Chondrocyte (in vitro differentiated cells): ENCODE measurements at regions not wholly inside any gene's neighbourhood (a gene's known extent, or its start where the extent isn't known, plus 50 kb on each side); places are given as distances from the start of the nearest gene placed in this dataset.

Experiments
- DNase-seq: peaks from one replicate; pipeline ENCODE4 v3.0.0; 2021; ENCODE audit warnings: mixed read lengths, low spot score
- H3K27ac Mint-ChIP-seq: one replicate; pipeline ENCODE4 v1.8.0; 2021; ENCODE audit warnings: mild to moderate bottlenecking, moderate library complexity, mixed read lengths; ENCODE audit not compliant: unreplicated experiment
- H3K27me3 Mint-ChIP-seq: 2 replicates; pipeline ENCODE4 v1.8.0; 2021; ENCODE audit warnings: low read depth, mixed read lengths
- H3K36me3 Mint-ChIP-seq: 2 replicates; pipeline ENCODE4 v1.8.0; 2021; ENCODE audit warnings: low read depth, mixed read lengths
- H3K4me1 Mint-ChIP-seq: 2 replicates; pipeline ENCODE4 v1.8.0; 2021; ENCODE audit warnings: low read depth, mild to moderate bottlenecking, mixed read lengths
- H3K4me3 Mint-ChIP-seq: one replicate; pipeline ENCODE4 v1.8.0; 2021; ENCODE audit warnings: mild to moderate bottlenecking, moderate library complexity, mixed read lengths; ENCODE audit not compliant: unreplicated experiment
- H3K9me3 Mint-ChIP-seq: 2 replicates; pipeline ENCODE4 v1.8.0; 2021; ENCODE audit warnings: low read depth, mixed read lengths
- TF ChIP-seq, protein P1 (sequence below): fragments of 200-600 bp; sonication (generic); IDR thresholded peaks from 2 replicates; pipeline ENCODE4 v1.5.0; 2021; ENCODE audit warnings: antibody characterized with exemption, mild to moderate bottlenecking, moderate library complexity

DNA sequence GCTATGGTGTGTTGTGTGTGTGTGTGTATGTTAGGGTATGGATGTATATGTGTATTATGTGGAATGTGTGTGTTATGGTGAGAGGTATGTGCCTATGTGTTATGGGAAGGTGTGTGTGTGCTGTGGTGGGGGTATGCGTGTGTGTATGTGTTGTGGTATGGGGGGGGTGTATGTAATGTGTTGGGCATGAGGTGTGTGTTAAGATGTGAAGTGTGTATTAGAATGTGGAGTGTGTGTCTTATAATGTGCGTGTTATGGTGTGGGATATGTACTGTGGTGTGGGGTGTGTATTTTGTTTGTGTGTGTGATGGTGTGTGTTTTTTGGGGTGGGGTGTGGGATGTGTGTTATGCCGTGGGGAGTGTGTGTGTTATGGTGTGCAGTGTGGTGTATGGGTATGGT lies 242.5 kb downstream of the RHOU start:
- Mint-ChIP-seq H3K4me1 (peaks cover 3% of the 10 kb centered on the region), H3K27ac (no peak overlapping the region), H3K4me3 (no peak overlapping the region), H3K9me3 (no peaks in the 10 kb centered on the region), H3K36me3 (peaks cover 1% of the 10 kb centered on the region), H3K27me3 (peaks cover 4% of the 10 kb centered on the region)
- TF ChIP-seq, protein P1, sequence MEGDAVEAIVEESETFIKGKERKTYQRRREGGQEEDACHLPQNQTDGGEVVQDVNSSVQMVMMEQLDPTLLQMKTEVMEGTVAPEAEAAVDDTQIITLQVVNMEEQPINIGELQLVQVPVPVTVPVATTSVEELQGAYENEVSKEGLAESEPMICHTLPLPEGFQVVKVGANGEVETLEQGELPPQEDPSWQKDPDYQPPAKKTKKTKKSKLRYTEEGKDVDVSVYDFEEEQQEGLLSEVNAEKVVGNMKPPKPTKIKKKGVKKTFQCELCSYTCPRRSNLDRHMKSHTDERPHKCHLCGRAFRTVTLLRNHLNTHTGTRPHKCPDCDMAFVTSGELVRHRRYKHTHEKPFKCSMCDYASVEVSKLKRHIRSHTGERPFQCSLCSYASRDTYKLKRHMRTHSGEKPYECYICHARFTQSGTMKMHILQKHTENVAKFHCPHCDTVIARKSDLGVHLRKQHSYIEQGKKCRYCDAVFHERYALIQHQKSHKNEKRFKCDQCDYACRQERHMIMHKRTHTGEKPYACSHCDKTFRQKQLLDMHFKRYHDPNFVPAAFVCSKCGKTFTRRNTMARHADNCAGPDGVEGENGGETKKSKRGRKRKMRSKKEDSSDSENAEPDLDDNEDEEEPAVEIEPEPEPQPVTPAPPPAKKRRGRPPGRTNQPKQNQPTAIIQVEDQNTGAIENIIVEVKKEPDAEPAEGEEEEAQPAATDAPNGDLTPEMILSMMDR, result no peak
- DNase-seq, result no peak

DNA sequence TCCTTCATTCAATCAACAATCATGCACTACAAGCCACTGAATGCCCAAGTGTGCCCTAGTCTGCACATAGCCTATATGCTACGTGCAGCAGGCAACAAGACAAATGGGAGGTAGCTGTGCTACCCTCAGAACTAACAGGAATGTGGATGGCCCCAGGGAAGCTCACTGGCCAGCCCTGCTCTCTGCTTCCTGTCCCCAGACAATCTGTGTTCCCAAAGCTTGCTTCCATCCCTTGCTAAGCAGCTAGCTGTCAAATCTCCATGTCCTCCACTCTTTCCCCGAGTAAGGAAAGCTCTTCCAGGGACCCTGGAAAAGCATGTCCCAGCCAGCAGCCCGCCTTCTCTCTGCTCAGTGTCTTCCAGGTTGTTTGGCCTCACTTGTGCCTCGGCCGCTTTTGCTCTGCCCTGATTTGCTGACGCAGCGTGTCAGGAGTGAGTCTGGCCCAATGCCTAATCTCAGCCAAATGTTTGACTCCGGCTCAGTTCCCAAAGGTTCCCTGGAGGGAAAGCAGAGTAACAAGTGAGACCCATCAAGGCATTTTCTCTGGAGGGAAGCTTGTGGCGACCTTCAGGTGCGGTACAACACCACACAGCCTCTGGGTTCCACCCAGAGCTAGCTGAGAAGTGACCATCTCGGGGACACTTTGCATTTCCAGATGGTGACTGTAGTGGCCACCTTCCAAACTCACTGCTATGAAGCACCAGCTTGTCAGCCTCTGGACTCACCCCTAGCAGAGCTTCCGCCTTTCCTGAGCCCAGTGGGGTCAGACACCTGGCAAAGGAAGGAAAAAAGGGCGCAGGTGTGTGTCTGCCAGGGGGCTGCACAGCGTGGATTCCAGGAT lies 243.4 kb downstream of the RHOU start:
- Mint-ChIP-seq H3K4me1 (peaks cover 3% of the 10 kb centered on the region), H3K4me3 (no peak overlapping the region), H3K27ac (no peak overlapping the region), H3K27me3 (peaks cover 4% of the 10 kb centered on the region), H3K9me3 (no peaks in the 10 kb centered on the region), H3K36me3 (peaks cover 1% of the 10 kb centered on the region)
- TF ChIP-seq, protein P1, result no peak
- DNase-seq, result no peak

DNA sequence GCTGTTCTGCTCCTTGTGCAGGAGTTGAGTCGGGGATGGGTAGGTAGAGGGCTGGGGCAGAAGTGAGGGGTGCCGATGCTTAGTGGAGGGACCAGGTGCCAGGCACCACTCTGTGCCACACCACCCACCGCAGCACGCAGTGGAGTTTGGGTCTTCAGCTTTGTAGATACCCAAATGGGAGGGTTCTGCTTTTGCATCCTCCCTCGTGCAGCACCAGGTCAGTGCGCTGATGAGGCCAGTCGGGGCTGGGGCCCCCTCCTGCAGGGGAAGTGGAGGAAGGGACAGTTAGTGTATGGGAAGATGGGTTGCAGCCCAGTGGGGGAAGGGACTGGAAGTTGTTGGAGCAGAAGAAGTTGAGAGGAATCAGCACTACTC lies 244.0 kb downstream of the RHOU start:
- no peaks in the 10 kb centered on the region for H3K9me3 Mint-ChIP-seq
- H3K4me3 Mint-ChIP-seq, result no peak overlapping the region
- peaks cover 3% of the 10 kb centered on the region for H3K4me1 Mint-ChIP-seq
- peaks cover 4% of the 10 kb centered on the region for H3K27me3 Mint-ChIP-seq
- no peak for DNase-seq
- TF ChIP-seq, protein P1, result no peak
- H3K27ac Mint-ChIP-seq, result no peak overlapping the region
- H3K36me3 Mint-ChIP-seq, result peaks cover 1% of the 10 kb centered on the region

DNA sequence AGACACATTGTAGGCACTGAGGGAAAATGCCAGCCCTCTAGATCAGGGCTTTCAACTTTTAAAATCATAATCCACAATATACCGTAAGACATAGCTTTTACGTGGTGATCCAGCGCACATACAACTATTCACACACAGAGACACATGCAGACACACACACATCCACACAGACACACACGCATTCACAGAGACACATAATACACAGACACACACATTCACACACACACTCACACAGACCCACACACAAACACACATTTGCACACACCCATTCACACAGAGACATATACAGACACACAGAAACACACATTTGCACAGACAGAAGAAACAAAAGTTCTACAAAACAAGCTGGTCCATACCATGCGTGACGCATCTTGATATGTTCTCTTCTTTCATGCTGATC lies 244.5 kb downstream of the RHOU start:
- peaks cover 1% of the 10 kb centered on the region for H3K36me3 Mint-ChIP-seq
- TF ChIP-seq, protein P1, result no peak
- H3K4me3 Mint-ChIP-seq, result no peak overlapping the region
- no peak for DNase-seq
- H3K4me1 Mint-ChIP-seq, result peaks cover 3% of the 10 kb centered on the region
- H3K27ac Mint-ChIP-seq, result no peak overlapping the region
- peaks cover 4% of the 10 kb centered on the region for H3K27me3 Mint-ChIP-seq
- no peaks in the 10 kb centered on the region for H3K9me3 Mint-ChIP-seq

DNA sequence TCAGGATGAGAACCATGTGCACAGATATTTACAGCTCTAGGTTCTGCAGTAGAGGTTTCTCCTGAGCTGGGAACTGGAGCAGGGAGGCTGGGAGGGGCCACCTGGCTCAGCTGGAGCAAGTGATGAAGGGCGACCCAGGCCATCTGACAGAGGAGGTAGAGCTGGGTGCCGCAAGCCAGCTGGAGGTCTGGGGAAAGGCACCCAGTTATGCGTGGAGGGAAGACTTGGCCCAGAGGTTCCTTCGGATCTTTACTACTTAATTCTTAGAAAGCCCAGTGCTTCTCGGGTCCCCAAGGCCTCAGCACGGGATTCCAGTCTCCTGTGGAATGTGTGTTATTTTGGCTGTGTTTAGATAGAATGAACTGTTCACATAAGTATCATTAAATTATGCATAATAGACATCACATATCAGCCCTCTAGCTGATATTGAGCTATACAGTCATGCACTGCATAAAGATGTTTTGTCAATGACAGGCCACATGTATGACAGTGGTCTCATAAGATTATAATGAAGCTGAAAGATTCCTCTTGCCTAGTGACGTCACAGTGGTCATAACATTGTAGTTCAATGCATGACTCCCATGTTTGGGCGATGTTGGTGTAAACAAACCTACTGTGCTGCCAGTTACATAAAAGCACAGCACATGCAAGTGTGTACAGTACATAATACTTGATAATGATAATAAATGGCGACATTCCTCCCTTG lies 245.1 kb downstream of the RHOU start:
- H3K4me1 Mint-ChIP-seq, result peaks cover 3% of the 10 kb centered on the region
- peaks cover 2% of the 10 kb centered on the region for H3K9me3 Mint-ChIP-seq
- H3K27me3 Mint-ChIP-seq, result peaks cover 7% of the 10 kb centered on the region
- no peak overlapping the region for H3K27ac Mint-ChIP-seq
- DNase-seq, result no peak
- no peak overlapping the region for H3K4me3 Mint-ChIP-seq
- TF ChIP-seq, protein P1, result no peak
- peaks cover 3% of the 10 kb centered on the region for H3K36me3 Mint-ChIP-seq
